ENCODE measurements at regions not wholly inside any gene's neighbourhood (a gene's known extent, or its start where the extent isn't known, plus 50 kb on each side); places are given as distances from the start of the nearest gene placed in this dataset.

- H3K9ac ChIP-seq (ENCODE audit: low read length): no peak overlapping the region
- H3K4me2 ChIP-seq (ENCODE audit: low read length): no peak overlapping the region
- H3K27ac ChIP-seq (ENCODE audit: low read length): no peak overlapping the region
- no peaks in the 10 kb centered on the region for H3K9me3 ChIP-seq (ENCODE audit: low read length)
- H3K9me2 ChIP-seq (ENCODE audit: insufficient read depth, low read length): no peaks in the 10 kb centered on the region
- H4K20me1 ChIP-seq (ENCODE audit: insufficient read depth): no peaks in the 10 kb centered on the region
- H2AFZ ChIP-seq (ENCODE audit: low read depth, low read length): no peak overlapping the region
- no peak overlapping the region for H3K4me3 ChIP-seq (ENCODE audit: low read length)
- H3K79me2 ChIP-seq (replicated peaks; ENCODE audit: insufficient read depth, low read length): no peaks in the 10 kb centered on the region
- H3K36me3 ChIP-seq (ENCODE audit: insufficient read depth, low read length): no peaks in the 10 kb centered on the region
- no peaks in the 10 kb centered on the region for H3K27me3 ChIP-seq (ENCODE audit: insufficient read depth, low read depth, low read length)
- H3F3A ChIP-seq (ENCODE audit: insufficient read depth, low read length, poor library complexity, severe bottlenecking): no peaks in the 10 kb centered on the region
- no peak for TF ChIP-seq SMC3 (conservative IDR thresholded peaks at IDR 0.05; ENCODE audit: poor library complexity)
- no peak for TF ChIP-seq RAD21 (conservative IDR thresholded peaks at IDR 0.05)
- no peak for TF ChIP-seq MXI1 (conservative IDR thresholded peaks at IDR 0.05; ENCODE audit: poor library complexity, severe bottlenecking)
- no peak for TF ChIP-seq CTCF (IDR thresholded peaks at IDR 0.05; ENCODE audit: poor library complexity, severe bottlenecking)
- no peak for TF ChIP-seq EZH2 (IDR thresholded peaks at IDR 0.05; ENCODE audit: borderline replicate concordance, insufficient read depth, low read length, poor library complexity, severe bottlenecking)
- TF ChIP-seq REST (IDR thresholded peaks at IDR 0.05; ENCODE audit: borderline replicate concordance): no peak
Measured at GRCh38 chr10:53537508-53537907, 764.9 kb upstream of the MBL2 start.

- H3K4me2 ChIP-seq (ENCODE audit: low read length): no peak overlapping the region
- no peak overlapping the region for H2AFZ ChIP-seq (ENCODE audit: low read depth, low read length)
- no peaks in the 10 kb centered on the region for H3K36me3 ChIP-seq (ENCODE audit: insufficient read depth, low read length)
- no peaks in the 10 kb centered on the region for H3F3A ChIP-seq (ENCODE audit: insufficient read depth, low read length, poor library complexity, severe bottlenecking)
- TF ChIP-seq POLR2AphosphoS5 (IDR thresholded peaks at IDR 0.05) (no peak), MXI1 (conservative IDR thresholded peaks at IDR 0.05; ENCODE audit: poor library complexity, severe bottlenecking) (no peak), RAD21 (conservative IDR thresholded peaks at IDR 0.05) (no peak), TAF1 (IDR thresholded peaks at IDR 0.05; ENCODE audit: low read depth) (no peak), CTCF (IDR thresholded peaks at IDR 0.05; ENCODE audit: poor library complexity, severe bottlenecking) (no peak), REST (IDR thresholded peaks at IDR 0.05; ENCODE audit: borderline replicate concordance) (no peak), SMC3 (conservative IDR thresholded peaks at IDR 0.05; ENCODE audit: poor library complexity) (no peak), EZH2 (IDR thresholded peaks at IDR 0.05; ENCODE audit: borderline replicate concordance, insufficient read depth, low read length, poor library complexity, severe bottlenecking) (no peak), EP300 (conservative IDR thresholded peaks at IDR 0.05; ENCODE audit: poor library complexity, severe bottlenecking) (no peak)
- H3K9ac ChIP-seq (ENCODE audit: low read length): no peak overlapping the region
- no peaks in the 10 kb centered on the region for H3K9me3 ChIP-seq (ENCODE audit: low read length)
- no peaks in the 10 kb centered on the region for H4K20me1 ChIP-seq (ENCODE audit: insufficient read depth)
- no peak overlapping the region for H3K4me3 ChIP-seq (ENCODE audit: low read length)
- H3K27ac ChIP-seq (ENCODE audit: low read length): no peak overlapping the region
- H3K27me3 ChIP-seq (ENCODE audit: insufficient read depth, low read depth, low read length): no peaks in the 10 kb centered on the region
- no peaks in the 10 kb centered on the region for H3K79me2 ChIP-seq (replicated peaks; ENCODE audit: insufficient read depth, low read length)
- H3K9me2 ChIP-seq (ENCODE audit: insufficient read depth, low read length): no peaks in the 10 kb centered on the region
Measured at GRCh38 chr10:53536322-53536721, 763.7 kb upstream of the MBL2 start.
